ENCODE measurements at regions not wholly inside any gene's neighbourhood (a gene's known extent, or its start where the extent isn't known, plus 50 kb on each side); places are given as distances from the start of the nearest gene placed in this dataset.

DNA sequence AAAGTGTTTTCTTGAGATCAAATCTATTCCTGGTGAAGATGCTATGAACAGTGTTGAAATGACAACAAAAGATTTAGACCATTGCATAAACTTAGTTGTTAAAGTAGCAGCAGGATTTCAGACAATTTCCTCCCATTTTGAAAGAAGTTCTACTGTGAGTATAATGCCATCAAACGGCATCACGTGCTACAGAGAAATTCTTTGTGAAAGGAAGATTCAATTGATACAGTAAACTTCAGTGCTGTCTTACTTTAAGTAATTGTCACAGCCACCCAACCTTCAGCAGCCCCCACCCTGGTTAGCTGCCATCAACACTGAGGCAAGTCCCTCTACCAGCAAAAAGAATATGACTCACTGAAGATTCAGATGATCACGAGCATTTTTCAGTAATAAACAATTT lies 115.2 kb downstream of the TES start:
- POLR2A ChIA-PET: no interaction called here
- TF ChIP-seq, protein P1, sequence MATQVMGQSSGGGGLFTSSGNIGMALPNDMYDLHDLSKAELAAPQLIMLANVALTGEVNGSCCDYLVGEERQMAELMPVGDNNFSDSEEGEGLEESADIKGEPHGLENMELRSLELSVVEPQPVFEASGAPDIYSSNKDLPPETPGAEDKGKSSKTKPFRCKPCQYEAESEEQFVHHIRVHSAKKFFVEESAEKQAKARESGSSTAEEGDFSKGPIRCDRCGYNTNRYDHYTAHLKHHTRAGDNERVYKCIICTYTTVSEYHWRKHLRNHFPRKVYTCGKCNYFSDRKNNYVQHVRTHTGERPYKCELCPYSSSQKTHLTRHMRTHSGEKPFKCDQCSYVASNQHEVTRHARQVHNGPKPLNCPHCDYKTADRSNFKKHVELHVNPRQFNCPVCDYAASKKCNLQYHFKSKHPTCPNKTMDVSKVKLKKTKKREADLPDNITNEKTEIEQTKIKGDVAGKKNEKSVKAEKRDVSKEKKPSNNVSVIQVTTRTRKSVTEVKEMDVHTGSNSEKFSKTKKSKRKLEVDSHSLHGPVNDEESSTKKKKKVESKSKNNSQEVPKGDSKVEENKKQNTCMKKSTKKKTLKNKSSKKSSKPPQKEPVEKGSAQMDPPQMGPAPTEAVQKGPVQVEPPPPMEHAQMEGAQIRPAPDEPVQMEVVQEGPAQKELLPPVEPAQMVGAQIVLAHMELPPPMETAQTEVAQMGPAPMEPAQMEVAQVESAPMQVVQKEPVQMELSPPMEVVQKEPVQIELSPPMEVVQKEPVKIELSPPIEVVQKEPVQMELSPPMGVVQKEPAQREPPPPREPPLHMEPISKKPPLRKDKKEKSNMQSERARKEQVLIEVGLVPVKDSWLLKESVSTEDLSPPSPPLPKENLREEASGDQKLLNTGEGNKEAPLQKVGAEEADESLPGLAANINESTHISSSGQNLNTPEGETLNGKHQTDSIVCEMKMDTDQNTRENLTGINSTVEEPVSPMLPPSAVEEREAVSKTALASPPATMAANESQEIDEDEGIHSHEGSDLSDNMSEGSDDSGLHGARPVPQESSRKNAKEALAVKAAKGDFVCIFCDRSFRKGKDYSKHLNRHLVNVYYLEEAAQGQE (IDR thresholded peaks at IDR 0.05; ENCODE audit: insufficient read depth in 1 of 2, low read depth in 2 of 2, low read length in 1 of 2): no peak
- TF ChIP-seq TCF7L2 (IDR thresholded peaks at IDR 0.05; ENCODE audit: low read depth, low read length) (no peak), POLR2AphosphoS5 (IDR thresholded peaks at IDR 0.05; ENCODE audit: low read depth, low read length) (no peak), SIN3A (IDR thresholded peaks at IDR 0.05; ENCODE audit: borderline replicate concordance, insufficient read depth, low read depth, low read length) (no peak)
- TF ChIP-seq, protein P2, sequence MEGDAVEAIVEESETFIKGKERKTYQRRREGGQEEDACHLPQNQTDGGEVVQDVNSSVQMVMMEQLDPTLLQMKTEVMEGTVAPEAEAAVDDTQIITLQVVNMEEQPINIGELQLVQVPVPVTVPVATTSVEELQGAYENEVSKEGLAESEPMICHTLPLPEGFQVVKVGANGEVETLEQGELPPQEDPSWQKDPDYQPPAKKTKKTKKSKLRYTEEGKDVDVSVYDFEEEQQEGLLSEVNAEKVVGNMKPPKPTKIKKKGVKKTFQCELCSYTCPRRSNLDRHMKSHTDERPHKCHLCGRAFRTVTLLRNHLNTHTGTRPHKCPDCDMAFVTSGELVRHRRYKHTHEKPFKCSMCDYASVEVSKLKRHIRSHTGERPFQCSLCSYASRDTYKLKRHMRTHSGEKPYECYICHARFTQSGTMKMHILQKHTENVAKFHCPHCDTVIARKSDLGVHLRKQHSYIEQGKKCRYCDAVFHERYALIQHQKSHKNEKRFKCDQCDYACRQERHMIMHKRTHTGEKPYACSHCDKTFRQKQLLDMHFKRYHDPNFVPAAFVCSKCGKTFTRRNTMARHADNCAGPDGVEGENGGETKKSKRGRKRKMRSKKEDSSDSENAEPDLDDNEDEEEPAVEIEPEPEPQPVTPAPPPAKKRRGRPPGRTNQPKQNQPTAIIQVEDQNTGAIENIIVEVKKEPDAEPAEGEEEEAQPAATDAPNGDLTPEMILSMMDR (IDR thresholded peaks at IDR 0.05): no peak
- BruUV-seq (replicated peaks): no TSS peak

DNA sequence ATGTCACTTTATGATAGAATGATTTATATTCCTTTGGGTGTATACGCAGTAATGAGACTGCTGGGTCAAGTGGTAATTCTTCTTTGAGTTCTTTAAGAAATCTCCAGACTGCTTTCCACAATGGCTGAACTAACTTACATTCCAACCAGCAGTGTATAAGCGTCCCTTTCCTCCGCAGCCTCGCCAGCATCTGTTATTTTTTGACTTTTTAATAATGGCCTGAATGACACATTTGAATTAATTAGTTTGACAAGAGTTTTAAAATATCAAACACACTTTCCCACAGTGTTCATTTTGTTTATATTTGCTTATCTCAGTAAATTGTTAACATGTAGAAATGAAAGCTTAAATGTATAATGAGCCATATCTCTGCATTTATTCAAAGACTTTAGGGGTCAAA lies 116.8 kb downstream of the TES start:
- POLR2A ChIA-PET: no interaction called here
- BruUV-seq (replicated peaks): no TSS peak
- no peak for ATAC-seq
- Histone ChIP-seq H3K4me1 (ENCODE audit: control insufficient read depth, insufficient read depth, low read length) (no peaks in the 10 kb centered on the region), H3K27ac (ENCODE audit: low read length) (peak overlapping the region; percentile 5; the same call in 1 of the 2 replicates), H3K4me3 (ENCODE audit: low read depth in 2 of 2, low read length in 2 of 2) (no peak overlapping the region), H3K9me3 (ENCODE audit: control insufficient read depth, insufficient read depth, low read depth, low read length) (peaks cover 7% of the 10 kb centered on the region; the same call in 1 of the 2 replicates), H3K36me3 (ENCODE audit: control insufficient read depth, insufficient read depth, low read length) (no peaks in the 10 kb centered on the region), H3K27me3 (ENCODE audit: control insufficient read depth, insufficient read depth, low read length) (no peaks in the 10 kb centered on the region)
- CTCF ChIA-PET: no interaction called here
- in situ Hi-C loops (cut with HindIII; ENCODE audit: low pct_unique_long_range_greater_than_20kb, low sequenced_read_pairs): no loop called here
- no peak for DNase-seq (ENCODE audit: low read depth, low spot score)
- intact Hi-C loops (cut with micrococcal nuclease; ENCODE audit: unreplicated experiment): no loop called here
- TF ChIP-seq TCF7L2 (IDR thresholded peaks at IDR 0.05; ENCODE audit: low read depth, low read length): no peak
- TF ChIP-seq, protein P2 (IDR thresholded peaks at IDR 0.05): no peak

More for the DNA sequence above, 115.2 kb downstream of the TES start:
- ATAC-seq: no peak
- Histone ChIP-seq H3K27me3 (ENCODE audit: control insufficient read depth, insufficient read depth, low read length) (no peaks in the 10 kb centered on the region), H3K36me3 (ENCODE audit: control insufficient read depth, insufficient read depth, low read length) (no peaks in the 10 kb centered on the region), H3K27ac (ENCODE audit: low read length) (peak overlapping the region; percentile 69), H3K4me1 (ENCODE audit: control insufficient read depth, insufficient read depth, low read length) (no peaks in the 10 kb centered on the region), H3K9me3 (ENCODE audit: control insufficient read depth, insufficient read depth, low read depth, low read length) (peaks cover 14% of the 10 kb centered on the region; the same call in 1 of the 2 replicates), H3K4me3 (ENCODE audit: low read depth in 2 of 2, low read length in 2 of 2) (no peak overlapping the region)
- in situ Hi-C loops (cut with HindIII; ENCODE audit: low pct_unique_long_range_greater_than_20kb, low sequenced_read_pairs) (no loop called here), intact Hi-C loops (cut with micrococcal nuclease; ENCODE audit: unreplicated experiment) (no loop called here)
- CTCF ChIA-PET: no interaction called here
- no peak for DNase-seq (ENCODE audit: low read depth, low spot score)
